NCI-H1105 (cell line): ENCODE measurements at regions not wholly inside any gene's neighbourhood (a gene's known extent, or its start where the extent isn't known, plus 50 kb on each side); places are given as distances from the start of the nearest gene placed in this dataset.
"Not testable (repeated sequence)": the region's sequence is repeated elsewhere in the genome, so short reads cannot be mapped to it uniquely, and the experiment has no call there.

Source experiments
- DNase-seq: peaks from one replicate; lab custom pipeline; 2025; lab: John Stamatoyannopoulos, UW

DNA sequence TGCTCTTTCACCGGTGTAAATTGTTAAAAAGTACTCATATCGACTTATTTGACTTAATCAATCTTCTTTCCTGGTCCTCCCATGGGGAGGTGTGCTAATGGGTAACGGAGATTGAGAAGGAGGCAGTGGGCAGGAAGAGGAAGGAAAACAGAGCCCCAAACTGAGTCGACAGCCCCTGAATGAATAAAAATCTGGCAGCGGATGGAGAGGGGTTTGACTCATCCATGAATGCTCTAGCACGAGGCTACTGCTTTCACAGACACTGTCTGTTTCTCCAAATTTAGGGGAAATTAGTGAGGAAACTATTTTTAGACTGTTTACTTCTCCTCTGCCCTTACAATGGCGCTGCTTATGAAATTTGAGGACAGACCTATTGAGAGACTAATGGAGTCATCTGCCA lies 142.2 kb upstream of the ATXN1 start:
- no peak for DNase-seq

DNA sequence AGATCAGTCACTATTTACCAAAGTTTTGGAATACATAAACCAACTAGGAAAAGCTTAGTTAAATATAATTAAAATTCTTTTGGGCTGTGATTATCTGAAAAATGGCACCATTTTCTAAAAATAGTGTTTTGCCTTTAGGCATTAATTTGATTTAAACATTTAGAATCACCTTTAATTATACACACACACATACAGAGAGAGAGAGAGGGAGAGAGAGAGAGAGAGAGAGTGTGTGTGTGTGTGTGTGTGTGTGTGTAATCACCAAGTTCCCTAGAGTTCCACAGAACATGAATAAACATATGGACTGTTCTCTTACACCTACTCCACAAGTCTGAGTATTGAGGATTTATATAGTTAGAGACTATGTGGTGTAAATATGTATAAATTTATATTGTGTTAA lies 141.2 kb upstream of the ATXN1 start:
- no peak for DNase-seq

DNA sequence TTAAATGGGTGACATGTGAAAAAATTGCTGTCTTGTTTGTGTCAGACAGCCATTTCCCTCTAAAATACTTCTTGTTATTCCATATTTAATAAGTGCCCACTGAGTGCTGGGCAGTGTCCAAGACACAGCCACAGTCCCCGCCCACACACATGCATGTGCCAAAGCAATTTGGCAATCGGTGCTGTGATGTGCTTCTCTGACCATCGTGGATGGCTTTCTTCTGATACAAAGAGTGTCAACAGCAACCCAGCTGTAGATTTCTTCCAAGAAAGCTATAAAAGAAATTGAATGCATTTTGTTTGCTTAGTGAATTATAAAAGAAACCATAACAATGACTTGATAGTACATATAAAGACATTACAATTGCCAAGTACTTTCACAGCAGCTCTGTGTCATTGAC lies 140.5 kb upstream of the ATXN1 start:
- DNase-seq: peak; percentile 36

DNA sequence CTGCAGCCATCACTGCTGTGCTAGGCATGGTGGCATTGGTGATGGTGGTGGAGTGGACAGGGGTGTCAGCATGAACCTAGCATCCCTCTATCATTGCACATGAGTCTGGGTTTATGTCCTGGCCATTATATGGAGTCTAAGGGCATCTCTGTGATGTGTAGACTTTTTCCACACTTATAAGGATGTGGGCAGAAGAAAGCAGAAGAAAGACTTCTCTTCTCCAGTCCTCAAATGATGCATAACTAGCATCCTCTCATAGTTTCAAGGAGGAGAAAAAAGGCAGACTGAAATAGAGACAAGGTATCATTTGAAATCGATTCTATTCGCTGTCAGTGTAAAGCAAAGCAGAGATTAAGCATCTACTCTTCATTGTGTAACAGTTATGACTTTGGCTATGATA lies 140.0 kb upstream of the ATXN1 start:
- DNase-seq: no peak

DNA sequence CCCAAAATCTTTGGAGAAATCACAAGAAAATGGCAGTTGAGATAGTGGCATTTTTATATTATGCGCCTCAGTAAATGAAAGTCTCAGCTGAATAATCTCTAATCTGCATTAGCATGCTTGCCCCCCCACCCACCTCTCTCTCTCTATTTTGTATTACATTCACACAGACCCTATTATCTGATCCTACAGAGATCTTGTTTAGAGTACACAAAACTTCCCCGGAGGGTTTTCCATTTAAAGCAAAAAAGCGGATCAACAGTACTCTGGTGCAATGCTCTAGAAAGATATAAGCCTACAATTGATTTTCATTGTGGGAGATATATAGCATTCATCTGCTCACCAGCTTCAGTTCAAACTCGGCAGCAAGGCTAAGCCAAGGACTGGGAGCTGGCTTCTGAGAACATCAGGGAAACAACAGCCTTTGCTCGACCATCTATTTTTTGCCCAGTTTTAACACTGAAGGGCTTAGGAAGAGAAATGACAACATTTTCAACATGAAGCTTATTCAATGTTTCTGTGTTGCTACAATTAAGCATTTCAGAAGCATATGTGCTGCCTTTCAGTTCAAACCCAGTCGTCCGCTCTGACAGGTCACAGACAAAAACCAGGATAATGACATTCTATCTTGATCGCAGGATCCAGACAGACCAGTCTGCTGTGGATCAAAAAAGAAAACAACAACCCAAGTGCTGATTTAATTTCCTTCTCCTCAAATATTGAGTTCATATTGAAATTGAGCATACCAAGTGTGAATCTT lies 137.6 kb upstream of the ATXN1 start:
- no peak for DNase-seq

DNA sequence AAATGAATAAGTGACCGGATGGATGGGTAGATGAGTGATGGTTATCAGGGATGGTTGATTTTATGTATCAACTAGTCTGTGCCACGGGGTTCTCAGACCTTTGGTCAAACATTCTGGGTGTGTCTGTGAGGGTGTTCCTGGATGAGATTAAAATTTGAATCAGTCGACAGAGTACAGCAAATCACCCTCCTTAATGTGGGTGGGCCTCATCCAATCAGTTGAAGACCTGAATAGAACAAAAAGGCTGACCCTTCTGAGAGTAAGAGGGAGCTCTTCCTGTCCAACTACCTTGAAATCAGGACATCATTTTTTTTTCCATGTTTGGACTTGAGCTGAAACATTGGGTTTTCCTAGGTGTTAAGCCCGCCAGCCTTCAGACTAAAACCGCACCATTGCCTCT lies 136.4 kb upstream of the ATXN1 start:
- no peak for DNase-seq

DNA sequence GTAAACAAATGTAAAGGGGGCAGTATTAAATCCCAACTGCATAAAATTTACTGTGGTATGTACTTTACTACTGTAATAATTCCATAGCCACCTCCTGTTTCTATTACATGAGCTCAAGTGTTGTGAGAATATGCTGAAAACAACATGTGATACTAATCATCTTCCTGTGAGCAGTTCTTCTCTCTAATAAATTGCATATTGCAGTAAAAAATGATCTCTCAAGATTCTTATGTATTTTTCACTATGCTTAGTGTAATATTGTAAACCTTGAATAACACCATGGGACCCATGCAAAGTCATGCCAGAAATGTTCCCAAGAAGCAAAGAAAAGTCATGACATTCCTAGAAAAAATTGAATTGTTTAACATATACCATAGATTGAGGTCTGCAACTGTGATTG lies 133.0 kb upstream of the ATXN1 start:
- DNase-seq: no peak

DNA sequence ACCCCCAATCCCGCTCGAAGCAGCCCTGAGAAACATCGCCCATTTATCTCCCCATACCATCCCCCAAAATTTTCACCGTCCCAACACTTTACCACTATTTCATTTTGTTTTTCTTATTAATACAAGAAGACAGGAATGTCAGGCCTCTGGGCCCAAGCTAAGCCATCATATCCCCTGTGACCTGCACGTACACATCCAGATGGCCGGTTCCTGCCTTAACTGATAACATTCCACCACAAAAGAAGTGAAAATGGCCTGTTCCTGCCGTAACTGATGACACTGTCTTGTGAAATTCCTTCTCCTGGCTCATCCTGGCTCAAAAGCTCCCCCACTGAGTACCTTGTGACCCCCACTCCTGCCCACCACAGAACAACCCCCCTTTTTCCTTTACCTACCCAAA lies 129.8 kb upstream of the ATXN1 start:
- not testable (repeated sequence) for DNase-seq

DNA sequence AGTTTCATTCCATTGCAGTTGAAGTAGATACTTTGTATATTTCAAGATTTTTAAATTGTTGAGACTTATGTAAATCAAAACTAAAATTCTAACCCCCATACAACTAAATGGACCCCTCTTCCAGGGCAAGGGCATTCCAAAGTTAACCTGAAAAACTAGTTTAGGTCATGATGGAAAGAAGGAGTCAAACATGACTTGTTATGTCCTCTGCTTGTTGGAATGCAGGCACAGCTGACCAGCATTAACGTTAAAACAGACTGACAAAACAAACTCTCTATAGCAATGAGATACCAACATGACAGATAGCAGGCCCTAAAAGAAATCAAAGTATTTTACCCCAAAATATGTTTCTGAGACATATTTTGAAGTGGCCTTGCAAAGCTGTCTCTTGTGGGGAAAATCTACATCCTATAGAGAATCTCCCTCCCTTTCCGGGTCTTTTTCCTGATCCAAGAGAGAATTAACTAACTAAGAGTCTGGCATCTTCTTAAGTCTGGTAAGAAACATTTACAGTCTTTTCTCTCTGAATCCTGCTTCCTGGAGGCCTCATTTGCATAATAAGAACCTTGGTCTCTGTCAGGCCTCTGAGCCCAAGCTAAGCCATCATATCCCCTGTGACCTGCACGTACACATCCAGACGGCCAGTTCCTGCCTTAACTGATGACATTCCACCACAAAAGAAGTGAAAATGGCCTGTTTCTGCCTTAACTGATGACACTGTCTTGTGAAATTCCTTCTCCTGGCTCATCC lies 124.3 kb upstream of the ATXN1 start:
- no peak for DNase-seq

DNA sequence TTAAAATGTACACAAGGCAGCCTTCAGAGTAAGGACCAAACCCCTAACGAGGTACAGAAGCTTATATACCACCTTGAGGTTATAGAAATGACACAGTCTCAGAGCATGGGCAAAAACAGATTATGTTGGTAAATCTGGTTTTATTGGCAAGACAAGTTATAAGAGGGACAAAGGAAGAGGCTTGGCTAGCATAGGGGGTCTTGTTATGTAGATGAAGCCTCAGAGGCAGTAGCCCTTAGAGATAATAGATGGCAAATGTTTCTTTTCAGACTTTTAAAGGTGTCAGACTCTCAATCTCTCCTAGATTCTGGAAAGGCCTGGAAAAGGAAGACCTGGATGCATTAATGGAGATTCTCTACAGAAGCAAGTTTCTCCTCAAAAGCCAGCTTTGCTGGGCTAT lies 123.3 kb upstream of the ATXN1 start:
- DNase-seq: no peak

DNA sequence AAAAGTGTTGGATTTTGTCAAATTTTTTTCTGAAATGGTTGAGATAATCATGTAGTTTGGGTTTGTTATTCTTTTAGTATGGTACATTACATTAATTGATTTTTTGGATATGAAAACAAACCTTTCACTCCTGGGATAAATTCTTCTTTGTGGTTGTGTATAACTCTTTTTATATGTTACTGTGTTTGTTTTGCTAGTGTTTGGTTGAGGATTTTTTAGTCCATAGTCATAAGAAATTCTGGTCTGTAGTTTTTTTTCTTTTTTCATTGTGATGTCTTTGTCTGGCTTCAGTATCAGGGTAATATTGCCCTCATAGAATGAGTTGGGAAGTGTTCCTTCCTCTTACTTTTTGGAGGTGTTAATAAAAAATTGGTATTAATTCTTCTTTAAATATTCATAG lies 122.2 kb upstream of the ATXN1 start:
- no peak for DNase-seq

DNA sequence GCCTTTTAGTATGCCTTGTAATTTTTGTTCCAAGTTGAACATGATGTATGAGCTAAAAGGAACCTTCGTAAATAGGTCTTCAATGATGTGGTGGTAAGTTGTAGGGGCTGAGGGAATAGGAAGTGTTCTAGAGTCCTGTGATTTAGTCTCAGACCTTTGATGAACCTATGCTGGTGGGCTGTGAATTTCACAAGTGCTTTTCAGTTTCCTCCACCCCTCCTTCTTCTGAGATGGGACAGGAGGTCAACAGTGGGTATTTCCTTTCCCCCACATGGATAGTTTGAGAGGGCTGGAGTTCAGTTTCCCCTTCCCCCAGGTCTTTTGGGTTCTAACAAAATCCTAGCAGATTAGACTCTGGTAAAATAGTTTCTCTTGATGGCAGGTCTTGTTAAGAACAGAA lies 121.0 kb upstream of the ATXN1 start:
- DNase-seq: no peak

DNA sequence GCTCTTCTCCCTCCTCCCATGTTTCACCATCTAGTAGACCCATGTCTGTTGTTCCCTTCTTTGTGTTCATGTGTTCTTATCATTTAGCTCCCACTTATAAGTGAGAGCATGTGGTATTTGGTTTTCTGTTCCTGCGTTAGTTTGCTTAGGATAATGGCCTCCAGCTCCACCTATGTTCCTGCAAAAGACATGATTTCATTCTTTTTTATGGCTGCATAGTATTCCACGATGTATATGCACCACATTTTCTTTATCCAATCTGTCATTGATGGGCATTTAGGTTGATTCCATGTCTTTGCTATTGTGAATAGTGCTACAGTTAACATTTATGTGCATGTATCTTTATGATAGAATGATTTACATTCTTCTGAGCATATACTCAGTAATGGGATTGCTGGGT lies 115.6 kb upstream of the ATXN1 start:
- DNase-seq: not testable (repeated sequence)

DNA sequence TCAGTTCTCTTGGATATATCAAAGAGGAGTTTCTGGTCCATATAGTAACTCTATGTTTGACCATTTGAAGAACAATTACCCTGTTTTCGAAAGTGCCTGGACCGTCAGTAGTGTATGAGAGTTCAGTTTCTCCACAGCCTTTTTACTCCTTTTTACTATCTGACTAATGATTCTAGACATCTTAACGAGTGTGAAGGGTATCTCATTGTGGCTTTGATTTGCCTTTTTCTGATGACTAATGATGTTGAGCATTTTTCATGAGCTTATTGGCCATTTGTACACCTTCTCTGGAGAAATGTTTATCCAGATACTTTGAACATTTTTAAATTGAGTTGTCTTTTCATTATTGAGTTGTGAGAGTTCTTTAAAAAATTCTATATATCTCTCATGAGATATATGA lies 114.9 kb upstream of the ATXN1 start:
- DNase-seq: no peak

DNA sequence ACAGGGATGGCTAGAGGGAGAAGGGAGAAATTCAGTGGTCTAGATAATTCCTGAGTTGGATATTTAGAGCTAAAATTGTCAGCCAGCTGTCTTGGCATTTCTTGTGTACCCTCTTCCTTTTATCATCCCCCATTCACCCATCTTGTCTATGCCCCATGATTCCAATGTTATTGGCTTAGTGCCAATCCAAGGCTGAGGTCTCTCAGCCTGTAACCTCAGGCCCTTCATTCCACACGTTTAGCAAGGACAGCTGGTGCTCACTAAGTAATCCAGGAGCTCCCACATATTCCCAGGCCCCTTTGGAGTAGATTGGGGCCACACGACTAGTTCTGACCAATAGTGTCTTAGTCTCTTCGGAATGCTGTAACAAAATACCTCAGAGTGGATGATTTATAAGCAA lies 112.4 kb upstream of the ATXN1 start:
- no peak for DNase-seq

DNA sequence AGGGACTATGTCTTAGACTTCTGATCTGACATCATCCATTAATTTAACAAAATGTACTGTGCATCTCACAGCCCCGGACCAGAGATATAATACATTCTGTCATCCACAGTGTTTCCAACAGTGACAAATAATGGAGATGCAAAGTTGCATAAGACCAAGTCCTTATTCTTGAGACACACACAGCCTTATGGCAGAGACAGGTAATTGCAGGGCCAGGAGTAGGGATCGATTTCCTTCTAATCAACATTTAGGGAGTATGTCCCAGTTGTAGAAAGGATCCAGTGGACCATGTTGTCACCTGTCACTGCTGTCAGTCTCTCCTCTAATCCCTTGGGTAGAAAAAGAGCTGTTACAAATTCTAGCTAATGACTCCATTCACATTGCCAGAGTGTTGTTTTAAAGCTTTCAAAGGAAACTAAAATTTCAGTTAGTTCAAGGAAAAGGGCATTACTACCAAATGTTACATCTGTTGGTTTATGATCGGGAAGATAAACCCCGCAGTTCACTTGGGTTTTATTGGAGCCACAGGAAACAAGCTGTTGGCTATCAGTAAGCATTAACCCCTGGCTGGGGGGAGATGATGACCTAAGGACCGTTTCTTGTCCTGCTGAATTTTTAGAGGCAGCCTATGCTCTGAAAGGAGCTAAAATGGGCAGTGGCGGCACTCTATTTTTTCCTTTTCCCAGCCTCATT lies 111.4 kb upstream of the ATXN1 start:
- no peak for DNase-seq

DNA sequence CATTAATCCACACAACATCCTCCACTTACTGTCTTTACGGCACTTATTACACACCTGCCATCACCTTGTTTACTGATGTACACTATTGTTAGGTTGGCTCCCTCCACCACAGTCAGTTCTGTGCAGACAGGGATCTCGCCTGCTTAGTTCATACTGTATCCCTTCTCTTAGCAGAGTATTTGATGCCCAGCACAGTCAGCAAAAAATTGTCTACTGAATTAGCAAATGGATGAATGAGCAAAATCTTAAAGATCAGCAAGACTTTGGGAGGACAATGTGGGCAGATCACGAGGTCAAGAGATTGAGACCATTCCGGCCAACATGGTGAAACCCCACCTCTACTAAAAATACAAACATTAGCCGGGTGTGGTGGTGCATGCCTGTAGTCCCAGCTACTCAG lies 109.8 kb upstream of the ATXN1 start:
- DNase-seq: no peak

DNA sequence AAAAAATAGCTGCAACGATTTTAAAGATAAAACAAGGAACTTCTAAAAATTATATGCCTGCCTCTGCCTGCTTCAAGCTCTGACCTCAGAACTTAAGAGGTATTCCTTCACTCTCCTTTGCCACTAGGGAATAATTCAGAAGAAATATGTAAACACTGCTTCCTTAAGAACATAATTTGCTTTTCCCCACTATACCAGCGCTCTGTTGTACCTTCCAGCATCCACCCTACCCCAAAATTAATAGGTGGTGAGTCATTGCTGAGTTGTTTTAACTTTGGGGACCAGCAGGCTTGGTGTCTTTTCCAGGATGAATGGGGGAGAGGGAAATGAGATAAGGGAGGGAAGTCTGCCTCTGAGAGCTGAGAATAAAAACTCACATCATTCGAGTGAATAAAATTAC lies 107.7 kb upstream of the ATXN1 start:
- no peak for DNase-seq

DNA sequence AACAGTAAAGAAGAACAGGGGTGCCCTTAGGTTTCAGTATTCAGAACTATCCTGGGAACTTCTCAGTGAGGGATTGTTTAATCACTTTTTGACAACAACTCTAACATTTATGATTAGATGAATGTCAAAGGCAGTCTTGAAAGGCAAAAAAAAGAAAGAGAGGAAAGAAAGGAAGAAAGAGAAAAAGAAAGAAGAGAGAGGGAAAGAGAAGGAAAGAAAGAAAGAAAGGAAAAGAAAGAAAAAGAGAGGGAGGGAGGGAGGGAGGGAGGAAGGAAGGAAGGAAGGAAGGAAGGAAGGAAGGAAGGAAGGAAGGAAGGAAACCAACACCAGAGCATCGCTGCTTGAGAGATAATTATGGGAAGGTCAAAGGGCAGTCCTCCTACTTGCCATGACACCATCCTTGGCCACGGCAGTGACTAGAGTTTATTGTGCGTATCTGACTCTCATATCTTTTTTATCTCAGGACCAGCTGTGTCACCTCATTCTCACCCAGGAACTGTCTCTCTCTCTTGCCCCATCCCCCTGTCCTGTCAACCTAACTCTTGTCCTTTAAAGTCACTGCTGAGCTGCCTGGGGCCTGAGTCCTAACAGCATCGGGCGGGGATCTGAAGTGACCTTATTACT lies 96.8 kb upstream of the ATXN1 start:
- DNase-seq: no peak

DNA sequence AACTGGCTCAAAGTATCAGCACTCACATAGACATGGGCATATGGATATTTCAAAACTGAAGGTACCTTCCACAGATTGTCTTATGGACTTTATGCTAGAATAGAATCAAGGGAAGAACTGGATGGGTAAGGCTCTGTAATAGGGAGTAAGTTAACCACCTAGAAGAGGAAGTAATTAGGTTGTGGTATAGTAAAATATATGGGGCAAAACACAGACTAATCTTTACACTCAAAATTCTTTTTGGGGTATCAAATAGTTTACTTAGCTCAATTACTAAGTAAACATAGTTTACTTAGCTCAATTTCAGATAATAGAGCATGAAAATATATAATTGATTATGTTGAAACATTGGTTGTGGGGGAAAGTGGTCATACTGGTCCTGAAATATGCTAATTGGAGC lies 94.2 kb upstream of the ATXN1 start:
- DNase-seq: no peak

DNA sequence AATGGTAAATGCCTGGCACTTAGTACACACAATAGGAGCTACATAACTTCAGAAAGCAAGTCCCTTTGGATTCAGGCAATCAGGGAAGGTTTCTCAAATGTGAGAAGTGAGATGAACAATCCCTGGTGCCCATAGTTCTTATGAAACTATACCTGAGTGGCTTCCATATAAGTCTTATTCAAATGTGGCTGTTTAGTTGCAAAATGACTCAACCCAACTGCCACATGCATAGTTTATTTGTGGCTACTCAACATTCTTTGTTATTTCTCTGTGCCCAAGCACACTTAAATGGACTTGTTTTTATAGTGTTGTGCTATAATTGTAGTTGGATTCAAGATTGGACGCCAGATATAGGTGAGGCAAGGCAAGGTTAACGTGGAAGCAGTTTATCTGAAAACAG lies 93.7 kb upstream of the ATXN1 start:
- DNase-seq: no peak

DNA sequence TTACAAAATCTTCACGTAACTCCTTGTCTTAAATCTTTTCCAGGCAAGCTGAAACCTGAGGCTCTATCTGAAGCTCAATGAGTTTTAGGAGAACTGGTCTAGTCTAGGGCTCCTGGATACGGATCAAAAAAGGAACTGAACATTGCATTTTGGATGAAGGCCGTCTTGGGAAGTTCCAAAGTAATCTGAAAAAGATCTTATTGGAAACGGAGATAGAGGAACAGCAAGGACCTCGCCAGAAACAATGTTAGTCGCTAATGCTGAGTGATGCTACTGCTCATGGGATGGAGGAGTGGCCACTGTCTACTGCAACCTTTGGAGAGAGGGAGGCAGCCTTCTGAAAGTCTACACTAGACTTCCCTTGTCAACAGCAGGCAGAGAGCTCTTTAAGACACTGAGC lies 91.4 kb upstream of the ATXN1 start:
- DNase-seq: no peak

DNA sequence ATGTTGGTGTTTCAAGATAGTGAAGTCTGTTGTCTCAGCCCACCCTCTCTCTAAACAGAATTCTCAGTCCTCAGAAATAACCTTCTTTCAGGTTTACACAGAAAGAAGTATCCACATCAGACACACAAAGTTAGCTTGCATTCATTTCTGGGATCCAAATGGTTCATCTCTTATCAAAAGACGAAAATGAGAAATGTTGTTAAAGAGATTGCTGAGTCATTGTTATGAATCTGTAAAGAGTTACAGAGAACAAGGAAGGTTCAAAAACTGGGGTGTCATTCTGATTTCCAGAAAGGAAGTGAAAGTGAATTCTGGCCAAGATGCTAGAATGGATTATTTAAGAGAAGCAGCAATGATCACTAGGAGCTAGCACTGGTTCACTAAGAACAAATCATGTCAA lies 90.5 kb upstream of the ATXN1 start:
- DNase-seq: no peak
